GM12865 (cell line): ENCODE measurements at regions not wholly inside any gene's neighbourhood (a gene's known extent, or its start where the extent isn't known, plus 50 kb on each side); places are given as distances from the start of the nearest gene placed in this dataset.

ENCODE experiments used
- DNase-seq: peaks from one replicate; pipeline ENCODE4 v3.0.0; 2010; ENCODE audit warnings: low read depth
- H3K4me3 ChIP-seq: 2 replicates; pipeline ENCODE4 v1.5.1; 2011; ENCODE audit warnings: mild to moderate bottlenecking, low read depth, low read length, control low read depth
- CTCF ChIP-seq: IDR thresholded peaks from 2 replicates; pipeline ENCODE4 v1.5.1; 2011; ENCODE audit warnings: low read length, control low read depth, low read depth, inconsistent platforms; ENCODE audit not compliant: insufficient read depth; ENCODE audit errors: missing control alignments

- no peak for TF ChIP-seq CTCF
- DNase-seq = no peak
- H3K4me3 ChIP-seq = no peak overlapping the region
Measured at GRCh38 chr2:128640845-128641360, 322.2 kb upstream of the HS6ST1 start.

GRCh38 chr2:128641421-128642080 is 322.9 kb upstream of the HS6ST1 start:
- no peak for DNase-seq
- no peak for TF ChIP-seq CTCF
- H3K4me3 ChIP-seq = no peak overlapping the region

- no peak overlapping the region for H3K4me3 ChIP-seq
- no peak for TF ChIP-seq CTCF
- no peak for DNase-seq
Measured at GRCh38 chr2:128642316-128642715, 323.6 kb upstream of the HS6ST1 start.

- no peak for DNase-seq
- no peak for TF ChIP-seq CTCF
- no peak overlapping the region for H3K4me3 ChIP-seq
Measured at GRCh38 chr2:128642821-128643220, 324.2 kb upstream of the HS6ST1 start.

- no peak for TF ChIP-seq CTCF
- no peak for DNase-seq
- H3K4me3 ChIP-seq = no peak overlapping the region
Measured at GRCh38 chr2:128643221-128644065, 324.8 kb upstream of the HS6ST1 start.

- DNase-seq = no peak
- TF ChIP-seq CTCF = no peak
- no peak overlapping the region for H3K4me3 ChIP-seq
Measured at GRCh38 chr2:128644156-128644555, 325.5 kb upstream of the HS6ST1 start.
